MCF 10A (cell line): ENCODE measurements at regions not wholly inside any gene's neighbourhood (a gene's known extent, or its start where the extent isn't known, plus 50 kb on each side); places are given as distances from the start of the nearest gene placed in this dataset.
A peak's percentile ranks its signal among the peaks of the same experiment; 100 is the strongest.

Experiments used
- BruUV-seq: library from RNA; stranded (reverse); fragments of 400-500 nt; replicated peaks from 2 replicates; lab custom pipeline; 2021; lab: Mats Ljungman, UMichigan
- CTCF ChIA-PET: fragments of 300-600 bp; sonication (Branson Sonifier 250); formaldehyde crosslinking; extraction: SDS; loops from one replicate; lab custom pipeline; 2021; ENCODE audit warnings: antibody characterized with exemption, inconsistent platforms; lab: Yijun Ruan, JAX
- POLR2A ChIA-PET: fragments of 300-600, 350-650 bp; sonication (Branson Sonifier 250); formaldehyde crosslinking; extraction: SDS; loops from one replicate; lab custom pipeline; 2020; ENCODE audit warnings: antibody characterized with exemption, inconsistent platforms; lab: Yijun Ruan, JAX
- DNase-seq: peaks from one replicate; pipeline ENCODE4 v3.0.0-alpha.2; 2018; ENCODE audit not compliant: unreplicated experiment
- H3K27ac Mint-ChIP-seq: one replicate; pipeline ENCODE4 v1.8.0; 2022; ENCODE audit warnings: mild to moderate bottlenecking, low read depth, mixed read lengths; ENCODE audit not compliant: unreplicated experiment
- H3K27me3 Mint-ChIP-seq: one replicate; pipeline ENCODE4 v1.8.0; 2022; ENCODE audit warnings: mixed read lengths; ENCODE audit not compliant: insufficient read depth, unreplicated experiment
- H3K36me3 Mint-ChIP-seq: one replicate; pipeline ENCODE4 v1.8.0; 2022; ENCODE audit warnings: mild to moderate bottlenecking, moderate library complexity, mixed read lengths; ENCODE audit not compliant: insufficient read depth, unreplicated experiment
- H3K4me1 Mint-ChIP-seq: one replicate; pipeline ENCODE4 v1.8.0; 2022; ENCODE audit warnings: mixed read lengths; ENCODE audit not compliant: insufficient read depth, unreplicated experiment
- H3K4me3 Mint-ChIP-seq: one replicate; pipeline ENCODE4 v1.8.0; 2022; ENCODE audit warnings: mild to moderate bottlenecking, moderate library complexity, mixed read lengths; ENCODE audit not compliant: unreplicated experiment
- H3K9me3 Mint-ChIP-seq: one replicate; pipeline ENCODE4 v1.8.0; 2022; ENCODE audit warnings: mixed read lengths; ENCODE audit not compliant: unreplicated experiment
- intact Hi-C: fragments of 100-400 bp; cut with micrococcal nuclease; formaldehyde crosslinking; loops from 2 replicates; pipeline ENCODE4 v1.14.1; 2022
- TF ChIP-seq, protein P1 (sequence below): fragments of 200-600 bp; IDR thresholded peaks from one replicate; pipeline ENCODE4 v1.8.0; 2022; ENCODE audit warnings: antibody characterized with exemption, mild to moderate bottlenecking; ENCODE audit not compliant: unreplicated experiment

DNA sequence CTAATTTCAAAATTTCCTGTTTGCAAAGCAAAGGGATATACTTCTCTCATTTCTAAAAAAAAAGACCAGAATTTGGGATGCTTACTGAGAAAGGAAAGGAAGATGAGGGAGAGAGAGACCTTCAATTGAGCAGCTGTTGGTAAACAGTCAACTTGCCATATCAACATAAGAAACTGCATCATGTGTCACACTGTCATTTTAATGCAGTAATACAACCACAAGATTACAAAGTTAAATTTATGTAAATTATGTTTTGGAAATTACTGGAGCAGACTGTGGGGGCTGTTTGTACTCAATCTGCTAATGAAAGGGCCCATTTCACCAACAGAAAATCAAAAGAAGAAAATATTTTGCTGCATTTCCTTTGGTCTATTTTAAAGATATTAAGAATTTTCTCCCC, 370.4 kb upstream of the TMPO start:
- H3K9me3 Mint-ChIP-seq, result no peaks in the 10 kb centered on the region
- intact Hi-C loops, result no loop called here
- no peak for DNase-seq
- no peak overlapping the region for H3K4me3 Mint-ChIP-seq
- H3K27ac Mint-ChIP-seq, result no peak overlapping the region
- no TSS peak for BruUV-seq
- TF ChIP-seq, protein P1, sequence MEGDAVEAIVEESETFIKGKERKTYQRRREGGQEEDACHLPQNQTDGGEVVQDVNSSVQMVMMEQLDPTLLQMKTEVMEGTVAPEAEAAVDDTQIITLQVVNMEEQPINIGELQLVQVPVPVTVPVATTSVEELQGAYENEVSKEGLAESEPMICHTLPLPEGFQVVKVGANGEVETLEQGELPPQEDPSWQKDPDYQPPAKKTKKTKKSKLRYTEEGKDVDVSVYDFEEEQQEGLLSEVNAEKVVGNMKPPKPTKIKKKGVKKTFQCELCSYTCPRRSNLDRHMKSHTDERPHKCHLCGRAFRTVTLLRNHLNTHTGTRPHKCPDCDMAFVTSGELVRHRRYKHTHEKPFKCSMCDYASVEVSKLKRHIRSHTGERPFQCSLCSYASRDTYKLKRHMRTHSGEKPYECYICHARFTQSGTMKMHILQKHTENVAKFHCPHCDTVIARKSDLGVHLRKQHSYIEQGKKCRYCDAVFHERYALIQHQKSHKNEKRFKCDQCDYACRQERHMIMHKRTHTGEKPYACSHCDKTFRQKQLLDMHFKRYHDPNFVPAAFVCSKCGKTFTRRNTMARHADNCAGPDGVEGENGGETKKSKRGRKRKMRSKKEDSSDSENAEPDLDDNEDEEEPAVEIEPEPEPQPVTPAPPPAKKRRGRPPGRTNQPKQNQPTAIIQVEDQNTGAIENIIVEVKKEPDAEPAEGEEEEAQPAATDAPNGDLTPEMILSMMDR, result no peak
- peaks cover 37% of the 10 kb centered on the region for H3K27me3 Mint-ChIP-seq
- POLR2A ChIA-PET, result no interaction called here
- CTCF ChIA-PET, result interaction anchor here (0.5 kb wide), 1 partner anchor 27 kb away, joined by 3 read pairs; no protein-coding TSS in a partner anchor
- no peaks in the 10 kb centered on the region for H3K36me3 Mint-ChIP-seq
- peaks cover 5% of the 10 kb centered on the region for H3K4me1 Mint-ChIP-seq

DNA sequence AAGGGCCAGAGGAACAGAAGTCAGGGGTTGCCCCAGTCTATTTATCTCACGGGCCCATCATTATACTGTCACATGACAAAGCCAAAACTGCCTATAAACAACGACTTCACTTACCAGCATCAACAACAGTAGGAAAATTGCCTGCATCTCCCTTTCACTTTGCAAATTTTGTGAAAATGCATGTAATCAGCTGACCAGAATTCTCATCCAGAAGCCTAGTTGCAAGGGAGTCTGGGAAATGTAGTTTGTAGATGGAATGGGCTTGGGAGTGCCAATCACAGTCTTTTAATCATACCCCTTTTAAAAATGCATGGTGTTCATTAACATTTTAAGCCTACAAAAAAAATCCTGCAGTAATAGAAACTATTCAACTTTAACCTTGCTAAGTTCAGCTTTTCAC, 369.3 kb upstream of the TMPO start:
- H3K36me3 Mint-ChIP-seq, result no peaks in the 10 kb centered on the region
- H3K4me1 Mint-ChIP-seq, result peaks cover 5% of the 10 kb centered on the region
- no peaks in the 10 kb centered on the region for H3K9me3 Mint-ChIP-seq
- TF ChIP-seq, protein P1, result no peak
- POLR2A ChIA-PET, result interaction anchor here (0.7 kb wide), 1 partner anchor 154 kb away, joined by 4 read pairs; no protein-coding TSS in a partner anchor
- H3K27ac Mint-ChIP-seq, result no peak overlapping the region
- H3K4me3 Mint-ChIP-seq, result no peak overlapping the region
- CTCF ChIA-PET, result interaction anchor here (0.6 kb wide), 1 partner anchor 118 kb away, joined by 3 read pairs; no protein-coding TSS in a partner anchor
- BruUV-seq, result no TSS peak
- DNase-seq, result peak; percentile 6
- peaks cover 26% of the 10 kb centered on the region for H3K27me3 Mint-ChIP-seq
- intact Hi-C loops, result no loop called here

DNA sequence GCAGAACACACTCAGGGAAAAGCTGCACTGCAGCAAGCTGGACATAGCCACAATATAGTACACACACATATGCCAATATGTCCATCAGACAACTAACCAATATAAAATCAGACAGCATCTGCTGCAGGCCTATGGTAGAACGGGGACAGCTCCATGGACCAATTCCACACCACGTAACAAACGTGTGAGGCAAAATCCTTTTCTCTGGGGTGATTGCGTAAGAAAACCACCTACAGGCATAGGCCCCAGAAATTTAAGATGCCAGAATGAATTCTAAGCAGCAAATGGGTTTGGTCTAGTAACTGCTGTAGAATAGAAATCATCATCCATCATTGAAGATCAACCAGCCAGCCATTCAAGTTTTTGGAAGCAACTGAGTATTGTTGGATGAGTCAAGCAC, 368.9 kb upstream of the TMPO start:
- Mint-ChIP-seq H3K36me3 (no peaks in the 10 kb centered on the region), H3K27ac (no peak overlapping the region), H3K4me1 (peaks cover 5% of the 10 kb centered on the region), H3K4me3 (no peak overlapping the region), H3K27me3 (peaks cover 22% of the 10 kb centered on the region), H3K9me3 (no peaks in the 10 kb centered on the region)
- no peak for DNase-seq
- CTCF ChIA-PET, result interaction anchor here (0.6 kb wide), 1 partner anchor 119 kb away, joined by 3 read pairs; no protein-coding TSS in a partner anchor
- no TSS peak for BruUV-seq
- TF ChIP-seq, protein P1, result no peak
- intact Hi-C loops, result no loop called here
- POLR2A ChIA-PET, result interaction anchor here (0.7 kb wide), 1 partner anchor 154 kb away, joined by 4 read pairs; no protein-coding TSS in a partner anchor

DNA sequence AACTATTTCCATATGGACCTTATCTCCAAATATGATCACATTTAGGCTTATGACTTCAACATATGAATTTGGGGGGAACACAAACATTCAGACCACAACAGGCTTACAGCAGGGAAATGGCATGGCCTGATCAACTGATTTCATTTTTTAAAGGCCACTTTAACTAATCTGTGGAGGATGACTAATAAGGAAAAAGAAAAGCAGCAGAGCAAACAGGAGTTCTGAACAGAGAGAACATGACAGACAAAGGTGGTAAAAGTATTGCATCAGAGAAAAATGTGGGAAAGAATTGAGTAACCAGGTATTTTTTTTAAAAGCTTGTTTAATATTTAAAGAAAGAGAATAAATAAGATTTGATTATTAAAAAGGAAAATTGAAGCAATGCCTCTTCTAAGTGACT, 366.1 kb upstream of the TMPO start:
- Mint-ChIP-seq H3K27me3 (peaks cover 17% of the 10 kb centered on the region), H3K9me3 (no peaks in the 10 kb centered on the region), H3K27ac (no peak overlapping the region), H3K4me3 (no peak overlapping the region), H3K4me1 (peaks cover 5% of the 10 kb centered on the region), H3K36me3 (no peaks in the 10 kb centered on the region)
- intact Hi-C loops, result no loop called here
- ChIA-PET POLR2A (no interaction called here), CTCF (no interaction called here)
- peak; percentile 34 for DNase-seq
- TF ChIP-seq, protein P1, result no peak
- BruUV-seq, result no TSS peak
